ENCODE measurements at regions not wholly inside any gene's neighbourhood (a gene's known extent, or its start where the extent isn't known, plus 50 kb on each side); places are given as distances from the start of the nearest gene placed in this dataset.
A peak's percentile ranks its signal among the peaks of the same experiment; 100 is the strongest.

DNA sequence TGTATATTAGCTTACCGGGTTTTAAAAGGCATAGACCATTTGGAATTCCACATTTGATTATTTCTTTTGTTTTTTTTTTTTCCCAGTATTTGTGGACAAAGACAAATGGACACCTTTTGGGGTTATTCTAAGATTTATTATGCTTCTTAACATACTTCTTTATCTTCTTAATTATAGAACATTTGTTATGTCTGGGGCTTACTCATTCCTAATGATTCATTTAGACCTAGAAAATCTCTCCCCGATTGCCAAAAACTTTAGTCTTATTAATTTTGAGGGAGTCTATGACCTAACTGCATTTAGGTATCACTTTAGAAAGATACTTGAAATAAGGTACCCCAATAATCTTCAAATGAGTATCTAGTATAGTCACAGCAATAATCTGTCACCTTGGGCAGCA is 170.7 kb upstream of the PREP start:
- CTCF ChIA-PET, result interaction anchor here (0.6 to 1.0 kb wide), 2 partner anchors 9 to 728 kb away, joined by 3 to 5 read pairs; no protein-coding TSS in a partner anchor
- no peak for DNase-seq
- H3K4me1 Mint-ChIP-seq, result peaks cover 12% of the 10 kb centered on the region
- H3K4me3 Mint-ChIP-seq, result no peak overlapping the region
- H3K9me3 Mint-ChIP-seq (ENCODE audit: low read depth), result peaks cover 6% of the 10 kb centered on the region
- H3K27me3 Mint-ChIP-seq, result peaks cover 11% of the 10 kb centered on the region
- no peak overlapping the region for H3K27ac Mint-ChIP-seq
- no peak for ATAC-seq
- H3K36me3 Mint-ChIP-seq, result peaks cover 20% of the 10 kb centered on the region

DNA sequence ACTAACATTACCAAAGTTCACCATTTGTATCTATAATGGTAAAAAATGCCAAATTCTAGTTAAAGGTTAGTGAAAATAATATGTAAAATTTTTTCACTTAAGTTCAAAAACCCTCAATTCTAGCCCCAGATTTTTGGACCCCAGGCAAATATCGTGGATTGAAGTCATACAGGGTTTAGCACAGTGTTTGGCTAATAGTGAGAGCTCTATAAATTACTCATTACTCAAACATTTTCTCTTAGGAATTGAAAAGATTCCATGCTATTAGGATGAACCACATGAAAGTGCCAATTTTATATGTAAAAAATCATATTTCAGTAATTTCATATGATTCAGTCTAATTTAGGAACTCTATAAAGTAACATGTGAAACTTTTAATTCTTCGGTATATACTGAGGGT is 170.3 kb upstream of the PREP start:
- H3K27ac Mint-ChIP-seq, result no peak overlapping the region
- CTCF ChIA-PET, result no interaction called here
- DNase-seq (no peak), ATAC-seq (no peak)
- peaks cover 11% of the 10 kb centered on the region for H3K27me3 Mint-ChIP-seq
- peaks cover 18% of the 10 kb centered on the region for H3K36me3 Mint-ChIP-seq
- peaks cover 8% of the 10 kb centered on the region for H3K4me1 Mint-ChIP-seq
- peaks cover 6% of the 10 kb centered on the region for H3K9me3 Mint-ChIP-seq (ENCODE audit: low read depth)
- no peak overlapping the region for H3K4me3 Mint-ChIP-seq

DNA sequence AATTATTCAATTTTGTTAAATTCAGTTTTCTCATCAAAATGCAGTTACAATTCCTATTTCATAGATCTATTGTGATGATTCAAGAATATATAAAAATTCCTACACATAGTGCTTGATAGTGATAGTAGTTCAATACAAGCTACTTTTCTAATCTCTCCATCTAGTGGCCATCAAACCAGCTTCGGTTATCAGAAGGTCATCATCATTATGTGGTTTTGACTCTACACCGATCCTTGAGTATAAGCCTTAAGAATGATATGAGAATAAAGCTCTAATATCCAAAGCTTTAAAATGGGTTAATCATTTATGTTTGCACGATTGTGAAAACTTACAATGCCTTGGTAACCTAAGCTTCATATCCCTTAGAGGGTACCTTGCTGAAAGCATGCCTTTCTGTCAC is 167.5 kb upstream of the PREP start:
- peaks cover 11% of the 10 kb centered on the region for H3K9me3 Mint-ChIP-seq (ENCODE audit: low read depth)
- H3K4me3 Mint-ChIP-seq, result no peak overlapping the region
- ATAC-seq, result no peak
- peaks cover 8% of the 10 kb centered on the region for H3K27me3 Mint-ChIP-seq
- peaks cover 15% of the 10 kb centered on the region for H3K4me1 Mint-ChIP-seq
- CTCF ChIA-PET, result no interaction called here
- no peak for DNase-seq
- H3K36me3 Mint-ChIP-seq, result peaks cover 19% of the 10 kb centered on the region
- H3K27ac Mint-ChIP-seq, result no peak overlapping the region

DNA sequence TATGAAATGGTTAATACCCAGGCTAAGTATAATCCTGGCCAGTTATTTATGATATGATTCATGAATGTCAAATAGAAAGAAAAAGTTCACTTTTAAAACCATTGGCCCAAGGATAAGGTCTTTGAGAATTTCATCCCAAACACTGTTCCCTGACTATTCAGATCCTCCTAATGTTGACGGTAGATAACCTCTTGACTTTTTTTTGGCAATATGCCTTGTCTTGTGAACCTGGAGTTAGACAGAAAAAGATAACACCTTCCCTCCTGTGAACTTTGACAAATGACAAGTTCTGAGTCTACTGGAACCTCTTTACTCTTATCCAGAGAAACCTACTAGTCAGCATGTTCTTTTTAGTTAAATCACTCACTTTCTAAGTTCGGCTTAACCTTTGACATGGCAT is 166.8 kb upstream of the PREP start:
- CTCF ChIA-PET, result no interaction called here

DNA sequence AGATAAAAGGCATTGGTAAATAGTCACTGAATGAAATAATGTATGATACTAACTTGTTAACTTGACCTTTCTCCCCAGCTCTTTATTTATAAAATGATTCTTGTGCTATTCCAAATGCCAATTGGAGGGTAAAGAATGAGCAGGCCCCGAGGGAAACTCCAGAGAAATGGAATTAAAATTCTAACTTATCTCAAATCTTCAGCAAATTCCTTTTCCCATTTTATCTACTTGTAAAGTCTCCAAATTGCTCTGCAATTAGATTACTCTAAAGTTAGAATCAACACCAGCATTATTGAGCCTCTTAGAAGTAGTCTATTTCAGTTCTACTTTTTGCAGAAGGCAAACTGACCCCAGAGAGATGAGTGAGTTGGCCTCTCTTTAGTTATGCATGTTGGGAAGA is 165.9 kb upstream of the PREP start:
- Mint-ChIP-seq H3K27me3 (peaks cover 8% of the 10 kb centered on the region), H3K27ac (no peak overlapping the region), H3K4me3 (no peak overlapping the region), H3K4me1 (peaks cover 15% of the 10 kb centered on the region), H3K9me3 (ENCODE audit: low read depth) (peaks cover 15% of the 10 kb centered on the region), H3K36me3 (peaks cover 22% of the 10 kb centered on the region)
- DNase-seq (no peak), ATAC-seq (no peak)
- CTCF ChIA-PET, result no interaction called here

More for the DNA sequence above, 166.8 kb upstream of the PREP start:
- Mint-ChIP-seq H3K4me1 (peaks cover 15% of the 10 kb centered on the region), H3K27ac (no peak overlapping the region), H3K36me3 (peaks cover 22% of the 10 kb centered on the region), H3K27me3 (peaks cover 8% of the 10 kb centered on the region), H3K9me3 (ENCODE audit: low read depth) (peaks cover 11% of the 10 kb centered on the region), H3K4me3 (no peak overlapping the region)
- ATAC-seq, result no peak
- no peak for DNase-seq

DNA sequence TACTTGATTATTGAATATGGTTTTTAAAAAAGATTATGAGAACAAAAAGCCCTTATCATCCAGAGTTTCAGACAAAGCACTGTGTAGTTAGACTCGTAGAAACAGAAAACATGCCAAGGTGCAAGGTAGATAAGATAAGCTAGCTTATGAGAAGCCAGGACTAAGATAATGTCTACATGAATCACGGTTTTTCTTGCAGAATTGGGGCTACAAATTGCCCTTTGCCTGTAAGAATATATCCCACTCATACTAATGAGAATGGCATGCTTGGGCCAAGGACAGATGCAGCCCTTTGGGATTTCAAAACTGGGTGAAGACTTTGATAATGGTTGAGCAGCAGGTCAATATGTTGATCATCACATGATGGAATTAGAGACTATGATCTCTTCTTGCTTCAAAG is 165.3 kb upstream of the PREP start:
- H3K27me3 Mint-ChIP-seq, result peaks cover 8% of the 10 kb centered on the region
- H3K4me3 Mint-ChIP-seq, result no peak overlapping the region
- ATAC-seq, result no peak
- H3K9me3 Mint-ChIP-seq (ENCODE audit: low read depth), result peaks cover 13% of the 10 kb centered on the region
- peaks cover 24% of the 10 kb centered on the region for H3K36me3 Mint-ChIP-seq
- peaks cover 15% of the 10 kb centered on the region for H3K4me1 Mint-ChIP-seq
- H3K27ac Mint-ChIP-seq, result no peak overlapping the region
- CTCF ChIA-PET, result no interaction called here
- DNase-seq, result no peak

DNA sequence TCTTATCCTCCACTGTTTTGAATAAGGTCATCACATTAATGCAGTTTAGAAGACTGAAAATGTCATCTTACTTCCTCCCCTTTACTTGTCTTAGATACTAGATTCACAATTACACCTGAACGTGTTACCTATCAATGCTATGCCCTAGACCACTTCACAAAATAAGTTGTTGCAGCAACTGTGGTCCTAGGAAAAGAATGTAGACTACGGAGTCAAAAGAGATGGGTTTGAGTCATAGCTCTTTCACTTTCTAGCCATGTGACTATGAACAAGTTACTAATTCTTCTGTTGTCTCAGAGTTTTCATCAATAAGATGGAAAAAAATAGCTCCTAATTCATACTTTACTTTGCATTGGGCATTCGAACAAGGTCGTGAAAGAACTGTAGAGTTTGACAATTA is 164.3 kb upstream of the PREP start:
- ATAC-seq, result no peak
- CTCF ChIA-PET, result no interaction called here
- H3K27me3 Mint-ChIP-seq, result peaks cover 4% of the 10 kb centered on the region

DNA sequence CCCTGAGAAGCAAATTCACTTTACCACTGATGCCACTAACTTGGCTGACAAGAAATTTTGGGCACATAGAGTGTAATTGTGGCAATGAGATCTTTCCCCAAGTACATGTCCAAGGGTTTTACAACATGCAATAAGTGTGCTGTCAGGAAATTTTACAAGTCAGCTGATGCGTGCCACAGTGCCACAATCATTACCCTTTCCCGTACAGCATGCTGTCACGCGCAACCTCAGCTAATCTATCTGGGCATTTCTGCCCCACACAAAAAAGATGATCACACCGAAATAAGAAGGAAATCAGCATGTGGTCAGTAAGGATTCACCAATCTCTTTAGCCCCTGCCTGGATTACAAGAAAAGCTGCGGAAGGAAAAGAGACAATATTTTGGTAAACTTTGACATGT is 163.6 kb upstream of the PREP start:
- ATAC-seq, result no peak

More for the DNA sequence above, 164.3 kb upstream of the PREP start:
- Mint-ChIP-seq H3K4me3 (no peak overlapping the region), H3K36me3 (peaks cover 31% of the 10 kb centered on the region), H3K4me1 (peaks cover 15% of the 10 kb centered on the region), H3K27ac (no peak overlapping the region), H3K9me3 (ENCODE audit: low read depth) (peaks cover 16% of the 10 kb centered on the region)
- DNase-seq, result no peak

DNA sequence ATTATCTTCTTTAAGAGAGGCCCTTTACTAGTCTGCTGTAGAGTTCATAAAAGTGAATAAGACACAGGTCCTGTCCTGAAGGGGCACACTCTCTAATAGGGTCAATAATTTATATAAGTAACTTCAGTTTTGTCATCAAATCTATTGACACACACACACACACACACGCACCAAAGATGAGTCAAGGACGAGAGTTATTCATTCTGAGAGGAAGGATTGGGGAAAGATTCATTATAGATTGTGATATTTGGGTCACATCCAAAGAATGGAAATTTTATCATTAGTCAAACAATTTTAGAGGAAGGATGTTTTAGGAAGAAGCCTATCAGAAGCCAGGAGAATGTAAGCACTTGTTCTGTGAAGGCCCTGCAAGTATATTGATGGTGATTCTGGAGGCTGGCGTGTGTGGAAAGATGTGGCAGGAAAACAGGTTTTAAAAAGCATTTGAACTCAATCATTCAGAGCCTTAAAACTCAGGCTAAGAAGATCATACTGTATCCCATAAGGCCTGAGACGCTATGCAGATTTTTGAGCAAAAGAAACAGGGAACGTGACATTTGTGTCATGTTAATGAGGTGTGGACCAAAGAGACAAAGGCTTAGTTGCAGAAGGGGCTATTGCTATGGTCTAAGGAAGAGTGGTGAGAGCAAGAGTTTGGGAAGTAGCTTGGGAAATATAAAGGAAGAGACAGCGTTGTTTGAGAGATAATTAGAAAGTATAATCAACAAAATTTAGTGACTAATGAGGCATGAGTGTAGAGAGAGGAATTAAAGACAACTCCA is 161.4 kb upstream of the PREP start:
- CTCF ChIA-PET, result interaction anchor here (0.9 kb wide), 1 partner anchor 51 kb away, joined by 3 read pairs; no protein-coding TSS in a partner anchor
- Mint-ChIP-seq H3K27ac (no peak overlapping the region), H3K9me3 (ENCODE audit: low read depth) (peaks cover 14% of the 10 kb centered on the region), H3K36me3 (peaks cover 34% of the 10 kb centered on the region), H3K27me3 (no peaks in the 10 kb centered on the region), H3K4me3 (no peak overlapping the region), H3K4me1 (peaks cover 35% of the 10 kb centered on the region)
- no peak for ATAC-seq
- DNase-seq, result no peak

More for the DNA sequence above, 163.6 kb upstream of the PREP start:
- Mint-ChIP-seq H3K4me1 (peaks cover 20% of the 10 kb centered on the region), H3K27ac (no peak overlapping the region), H3K27me3 (peaks cover 1% of the 10 kb centered on the region), H3K36me3 (peaks cover 33% of the 10 kb centered on the region), H3K4me3 (no peak overlapping the region), H3K9me3 (ENCODE audit: low read depth) (peaks cover 14% of the 10 kb centered on the region)
- no peak for DNase-seq
- CTCF ChIA-PET, result no interaction called here

DNA sequence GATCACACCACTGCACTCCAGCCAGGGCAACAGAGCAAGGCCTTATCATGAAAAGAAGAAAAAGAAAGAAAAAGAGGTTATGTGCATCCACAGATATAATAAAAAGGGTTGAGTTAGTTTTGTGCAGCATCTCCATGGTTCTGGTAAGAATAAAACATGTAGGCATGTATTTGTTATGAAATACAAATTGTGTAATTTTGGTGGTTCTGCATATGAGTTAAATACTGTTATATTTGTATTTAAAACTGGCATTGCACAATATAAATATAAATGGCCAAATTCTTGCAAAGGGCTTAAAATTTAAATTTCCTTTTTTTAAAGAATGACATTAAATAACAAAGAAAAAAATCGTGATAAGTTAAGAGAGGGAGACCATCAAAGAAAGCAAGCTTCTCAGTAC is 159.1 kb upstream of the PREP start:
- Mint-ChIP-seq H3K27ac (no peak overlapping the region), H3K4me1 (peaks cover 39% of the 10 kb centered on the region), H3K9me3 (ENCODE audit: low read depth) (peaks cover 13% of the 10 kb centered on the region), H3K4me3 (no peak overlapping the region), H3K36me3 (peaks cover 47% of the 10 kb centered on the region), H3K27me3 (no peaks in the 10 kb centered on the region)
- DNase-seq (no peak), ATAC-seq (no peak)
- CTCF ChIA-PET, result no interaction called here

DNA sequence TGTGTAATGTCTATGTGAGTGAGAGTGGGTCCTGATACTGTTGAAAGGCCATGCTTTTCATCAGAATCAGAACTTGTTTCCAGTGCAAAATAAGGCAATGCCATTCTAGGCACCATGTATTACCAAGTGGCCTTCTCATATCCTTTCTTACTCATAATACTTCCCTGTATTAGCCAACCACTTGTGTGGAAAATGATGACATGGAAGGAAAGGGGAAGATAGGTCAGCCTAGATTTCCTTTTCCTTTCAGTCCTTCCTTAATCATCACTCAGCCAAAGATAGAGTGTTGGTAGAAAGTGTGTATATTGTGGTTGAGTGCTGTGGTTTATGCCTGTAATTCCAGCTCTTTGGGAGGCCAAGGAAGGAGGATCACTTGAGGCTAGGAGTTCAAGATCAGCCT is 158.6 kb upstream of the PREP start:
- H3K27me3 Mint-ChIP-seq, result no peaks in the 10 kb centered on the region
- H3K27ac Mint-ChIP-seq, result peak overlapping the region; percentile 88
- peaks cover 11% of the 10 kb centered on the region for H3K9me3 Mint-ChIP-seq (ENCODE audit: low read depth)
- H3K4me1 Mint-ChIP-seq, result peaks cover 33% of the 10 kb centered on the region
- H3K4me3 Mint-ChIP-seq, result no peak overlapping the region
- DNase-seq (no peak), ATAC-seq (peak; percentile 11)
- H3K36me3 Mint-ChIP-seq, result peaks cover 46% of the 10 kb centered on the region
- CTCF ChIA-PET, result no interaction called here

DNA sequence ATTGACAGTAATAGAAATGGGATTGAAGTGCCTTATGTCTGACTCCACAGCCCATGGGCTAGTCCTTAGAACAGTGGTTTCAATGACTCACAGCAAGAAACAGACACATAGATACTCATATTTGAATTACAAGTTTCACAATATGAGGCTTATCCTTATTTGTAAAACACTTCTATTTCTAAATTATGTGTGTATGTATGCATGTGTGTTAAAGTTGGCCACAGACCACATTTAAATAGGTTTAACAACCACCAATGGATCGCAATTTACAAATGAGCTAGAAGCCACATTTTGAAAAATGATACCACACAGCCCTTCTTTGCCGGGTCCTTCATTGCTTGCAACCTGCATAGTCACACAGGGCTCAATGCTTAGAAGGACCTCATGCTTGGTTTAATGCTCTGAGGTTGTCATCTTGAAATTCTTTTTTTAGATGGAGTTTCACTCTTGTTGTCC is 157.8 kb upstream of the PREP start:
- peak; percentile 58 for DNase-seq
- peaks cover 47% of the 10 kb centered on the region for H3K36me3 Mint-ChIP-seq
- ATAC-seq, result peak; percentile 92
- no peaks in the 10 kb centered on the region for H3K27me3 Mint-ChIP-seq
- H3K4me3 Mint-ChIP-seq, result peak overlapping the region; percentile 19
- peaks cover 33% of the 10 kb centered on the region for H3K4me1 Mint-ChIP-seq
- peaks cover 15% of the 10 kb centered on the region for H3K9me3 Mint-ChIP-seq (ENCODE audit: low read depth)
- CTCF ChIA-PET, result interaction anchor here (1.5 kb wide), 2 partner anchors 13 to 115 kb away, joined by 3 to 4 read pairs; no protein-coding TSS in a partner anchor
- peak overlapping the region; percentile 88 for H3K27ac Mint-ChIP-seq

DNA sequence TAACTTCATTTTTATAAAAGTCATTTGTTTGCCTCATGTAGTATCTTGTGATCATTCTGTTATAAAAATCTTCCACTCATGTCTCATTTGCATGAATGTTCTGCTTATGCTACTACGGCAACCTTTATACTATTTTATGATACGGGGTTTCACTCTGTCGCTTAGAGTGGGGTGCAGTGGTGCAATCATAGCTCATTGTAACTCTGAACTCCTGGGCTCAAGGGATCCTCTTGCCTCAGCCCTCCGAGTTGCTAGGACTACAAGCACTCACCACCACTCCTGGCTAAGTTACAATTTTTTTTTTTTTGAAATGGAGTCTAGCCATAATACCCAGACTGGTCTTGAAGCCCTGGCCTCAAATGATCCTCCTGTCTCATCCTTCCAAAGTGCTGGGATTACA is 154.4 kb upstream of the PREP start:
- Mint-ChIP-seq H3K27me3 (no peaks in the 10 kb centered on the region), H3K36me3 (peaks cover 35% of the 10 kb centered on the region), H3K4me1 (peaks cover 34% of the 10 kb centered on the region), H3K9me3 (ENCODE audit: low read depth) (peaks cover 8% of the 10 kb centered on the region), H3K27ac (no peak overlapping the region), H3K4me3 (no peak overlapping the region)
- DNase-seq, result no peak
- ATAC-seq, result no peak
- CTCF ChIA-PET, result no interaction called here

DNA sequence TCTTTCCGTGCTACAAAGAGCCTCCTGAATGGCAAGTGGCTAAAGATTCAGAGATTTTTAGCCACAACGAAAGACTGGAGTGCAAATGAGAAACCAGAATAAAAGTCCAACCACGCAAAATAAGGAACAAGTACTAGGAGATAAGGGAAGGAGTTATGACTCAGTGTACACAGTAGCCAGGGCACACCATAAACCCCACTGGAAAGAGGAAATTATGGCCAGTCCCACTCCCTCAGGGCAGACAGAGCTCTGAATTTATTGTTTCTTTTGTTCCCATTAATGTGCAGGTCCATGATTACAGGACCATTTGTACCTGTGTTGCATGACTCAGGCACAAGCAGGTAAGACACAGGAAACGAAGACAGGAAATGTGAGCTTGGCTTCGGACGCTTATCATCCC is 150.3 kb upstream of the PREP start:
- Mint-ChIP-seq H3K9me3 (ENCODE audit: low read depth) (peaks cover 9% of the 10 kb centered on the region), H3K27ac (no peak overlapping the region), H3K4me3 (no peak overlapping the region), H3K36me3 (peaks cover 23% of the 10 kb centered on the region), H3K4me1 (peaks cover 4% of the 10 kb centered on the region), H3K27me3 (peaks cover 6% of the 10 kb centered on the region)
- CTCF ChIA-PET, result no interaction called here
- no peak for ATAC-seq
- no peak for DNase-seq
